Activated CD4-positive, alpha-beta T cell treated with anti-CD3 and anti-CD28 coated beads, Interleukin-2, amount 50 U/mL, for 1 hour (primary cell): ENCODE measurements at regions not wholly inside any gene's neighbourhood (a gene's known extent, or its start where the extent isn't known, plus 50 kb on each side); places are given as distances from the start of the nearest gene placed in this dataset.
A peak's percentile ranks its signal among the peaks of the same experiment; 100 is the strongest.

Experiments
- DNase-seq: peaks from one replicate; pipeline ENCODE4 v3.0.0-alpha.2; 2020

GRCh38 chr2:219961947-219962498, 334.6 kb downstream of the SLC4A3 start:
- no peak for DNase-seq

- DNase-seq = no peak
Observed at GRCh38 chr2:219962801-219963200, 335.4 kb downstream of the SLC4A3 start.

- DNase-seq = no peak
Observed at GRCh38 chr2:219965287-219966194, 338.1 kb downstream of the SLC4A3 start.

- no peak for DNase-seq
Observed at GRCh38 chr2:219967247-219968245, 340.1 kb downstream of the SLC4A3 start.

GRCh38 chr2:219968685-219969345, 341.4 kb downstream of the SLC4A3 start:
- DNase-seq = no peak

GRCh38 chr2:219969508-219969907, 342.1 kb downstream of the SLC4A3 start:
- DNase-seq = no peak

GRCh38 chr2:219973136-219973535, 345.7 kb downstream of the SLC4A3 start:
- no peak for DNase-seq

- no peak for DNase-seq
Observed at GRCh38 chr2:219976871-219977270, 349.4 kb downstream of the SLC4A3 start.

- no peak for DNase-seq
Observed at GRCh38 chr2:219980638-219981037, 353.2 kb downstream of the SLC4A3 start.

GRCh38 chr2:219983836-219984235, 356.4 kb downstream of the SLC4A3 start:
- no peak for DNase-seq

GRCh38 chr2:219985017-219985416, 357.6 kb downstream of the SLC4A3 start:
- DNase-seq = no peak

GRCh38 chr2:219987830-219988229, 360.4 kb downstream of the SLC4A3 start:
- no peak for DNase-seq

GRCh38 chr2:219989744-219990143, 362.3 kb downstream of the SLC4A3 start:
- DNase-seq = no peak

GRCh38 chr2:219991116-219991515, 363.7 kb downstream of the SLC4A3 start:
- DNase-seq = no peak

- no peak for DNase-seq
Observed at GRCh38 chr2:219995399-219995798, 368.0 kb downstream of the SLC4A3 start.

GRCh38 chr2:219995991-219996765, 368.7 kb downstream of the SLC4A3 start:
- no peak for DNase-seq

GRCh38 chr2:219997341-219997851, 370.0 kb downstream of the SLC4A3 start:
- peak; percentile 2 for DNase-seq

- DNase-seq = no peak
Observed at GRCh38 chr2:219998107-219998506, 370.7 kb downstream of the SLC4A3 start.

GRCh38 chr2:219998714-219999227, 371.3 kb downstream of the SLC4A3 start:
- no peak for DNase-seq

GRCh38 chr2:220000080-220000479, 372.6 kb downstream of the SLC4A3 start:
- DNase-seq = no peak

GRCh38 chr2:220000586-220000985, 373.2 kb downstream of the SLC4A3 start:
- no peak for DNase-seq
